Hepatic stellate cell (primary cell): ENCODE measurements at regions not wholly inside any gene's neighbourhood (a gene's known extent, or its start where the extent isn't known, plus 50 kb on each side); places are given as distances from the start of the nearest gene placed in this dataset.
"Not testable (repeated sequence)": the region's sequence is repeated elsewhere in the genome, so short reads cannot be mapped to it uniquely, and the experiment has no call there.

Experiments used
- DNase-seq: peaks from one replicate; pipeline ENCODE4 v3.0.0; 2011; ENCODE audit warnings: low spot score

- DNase-seq = no peak
These were observed 278.6 kb upstream of the KLF3 start for GRCh38 chr4:38385093-38386004.

- DNase-seq = no peak
These were observed 277.9 kb upstream of the KLF3 start for GRCh38 chr4:38386005-38386551.

GRCh38 chr4:38386654-38387188 is 277.3 kb upstream of the KLF3 start:
- DNase-seq = no peak

- DNase-seq = no peak
These were observed 276.7 kb upstream of the KLF3 start for GRCh38 chr4:38387348-38387747.

- DNase-seq = no peak
These were observed 276.2 kb upstream of the KLF3 start for GRCh38 chr4:38387819-38388218.

GRCh38 chr4:38388907-38389306 is 275.1 kb upstream of the KLF3 start:
- not testable (repeated sequence) for DNase-seq

GRCh38 chr4:38390969-38391545 is 272.9 kb upstream of the KLF3 start:
- no peak for DNase-seq

- DNase-seq = no peak
These were observed 271.7 kb upstream of the KLF3 start for GRCh38 chr4:38392223-38392855.

GRCh38 chr4:38396091-38396490 is 267.9 kb upstream of the KLF3 start:
- DNase-seq = no peak

GRCh38 chr4:38396845-38397547 is 267.0 kb upstream of the KLF3 start:
- DNase-seq = no peak

- DNase-seq = no peak
These were observed 263.1 kb upstream of the KLF3 start for GRCh38 chr4:38400946-38401345.

- no peak for DNase-seq
These were observed 257.8 kb upstream of the KLF3 start for GRCh38 chr4:38406243-38406642.

- no peak for DNase-seq
These were observed 254.1 kb upstream of the KLF3 start for GRCh38 chr4:38409852-38410251.

- DNase-seq = no peak
These were observed 252.9 kb upstream of the KLF3 start for GRCh38 chr4:38411092-38411491.

GRCh38 chr4:38411981-38412536 is 251.9 kb upstream of the KLF3 start:
- DNase-seq = no peak

GRCh38 chr4:38413524-38414341 is 250.3 kb upstream of the KLF3 start:
- no peak for DNase-seq

GRCh38 chr4:38414410-38414809 is 249.6 kb upstream of the KLF3 start:
- DNase-seq = no peak

- DNase-seq = no peak
These were observed 248.3 kb upstream of the KLF3 start for GRCh38 chr4:38415682-38416081.

- DNase-seq = no peak
These were observed 247.5 kb upstream of the KLF3 start for GRCh38 chr4:38416450-38417014.

- DNase-seq = not testable (repeated sequence)
These were observed 243.7 kb upstream of the KLF3 start for GRCh38 chr4:38420254-38420653.
